ENCODE measurements at regions not wholly inside any gene's neighbourhood (a gene's known extent, or its start where the extent isn't known, plus 50 kb on each side); places are given as distances from the start of the nearest gene placed in this dataset.

GRCh38 chr13:109900741-109901140 is 114.4 kb upstream of the IRS2 start:
- H3K4me3 ChIP-seq (ENCODE audit: low read length): no peak overlapping the region
- no peak for DNase-seq (ENCODE audit: low read depth)
- TF ChIP-seq CTCF (IDR thresholded peaks at IDR 0.05; ENCODE audit: insufficient read depth, low read depth, low read length, missing control alignments): no peak

- no peak for TF ChIP-seq CTCF (IDR thresholded peaks at IDR 0.05; ENCODE audit: insufficient read depth, low read depth, low read length, missing control alignments)
- H3K4me3 ChIP-seq (ENCODE audit: low read length): no peak overlapping the region
- DNase-seq (ENCODE audit: low read depth): no peak
Measured at GRCh38 chr13:109900320-109900719, 113.9 kb upstream of the IRS2 start.

GRCh38 chr13:109899748-109900147 is 113.4 kb upstream of the IRS2 start:
- TF ChIP-seq CTCF (IDR thresholded peaks at IDR 0.05; ENCODE audit: insufficient read depth, low read depth, low read length, missing control alignments): no peak
- no peak for DNase-seq (ENCODE audit: low read depth)
- H3K4me3 ChIP-seq (ENCODE audit: low read length): no peak overlapping the region

DNA sequence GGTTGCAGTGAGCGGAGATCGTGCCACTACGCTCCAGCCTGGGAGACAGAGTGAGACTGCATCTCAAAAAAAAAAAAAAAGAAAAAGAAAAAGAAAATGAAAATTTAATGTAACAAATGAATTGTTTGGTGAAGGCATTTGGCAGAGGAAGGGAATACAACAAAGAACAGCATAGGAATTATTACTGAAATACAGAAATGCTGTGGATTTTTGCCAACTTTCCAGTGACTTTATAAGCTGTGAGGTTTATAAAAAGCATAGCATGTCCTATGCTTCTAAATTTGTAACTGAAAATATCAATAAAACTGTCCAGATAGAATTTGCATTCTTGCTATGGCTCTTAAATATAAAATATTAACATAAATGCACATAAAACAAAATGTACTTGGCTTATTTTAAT is 112.9 kb upstream of the IRS2 start:
- DNase-seq (ENCODE audit: low read depth): no peak
- no peak overlapping the region for H3K4me3 ChIP-seq (ENCODE audit: low read length)
- TF ChIP-seq CTCF (IDR thresholded peaks at IDR 0.05; ENCODE audit: insufficient read depth, low read depth, low read length, missing control alignments): no peak

- no peak overlapping the region for H3K4me3 ChIP-seq (ENCODE audit: low read length)
- TF ChIP-seq CTCF (IDR thresholded peaks at IDR 0.05; ENCODE audit: insufficient read depth, low read depth, low read length, missing control alignments): no peak
- no peak for DNase-seq (ENCODE audit: low read depth)
Measured at GRCh38 chr13:109897988-109898624, 111.7 kb upstream of the IRS2 start.

- no peak for TF ChIP-seq CTCF (IDR thresholded peaks at IDR 0.05; ENCODE audit: insufficient read depth, low read depth, low read length, missing control alignments)
- H3K4me3 ChIP-seq (ENCODE audit: low read length): no peak overlapping the region
- DNase-seq (ENCODE audit: low read depth): no peak
Measured at GRCh38 chr13:109892101-109892500, 105.7 kb upstream of the IRS2 start.

- no peak for DNase-seq (ENCODE audit: low read depth)
- TF ChIP-seq CTCF (IDR thresholded peaks at IDR 0.05; ENCODE audit: insufficient read depth, low read depth, low read length, missing control alignments): no peak
Measured at GRCh38 chr13:109885235-109885634, 98.9 kb upstream of the IRS2 start.

More at GRCh38 chr13:109885235-109885634, 98.9 kb upstream of the IRS2 start:
- H3K4me3 ChIP-seq (ENCODE audit: low read length): no peak overlapping the region
